ENCODE measurements at regions not wholly inside any gene's neighbourhood (a gene's known extent, or its start where the extent isn't known, plus 50 kb on each side); places are given as distances from the start of the nearest gene placed in this dataset.
A peak's percentile ranks its signal among the peaks of the same experiment; 100 is the strongest.

DNA sequence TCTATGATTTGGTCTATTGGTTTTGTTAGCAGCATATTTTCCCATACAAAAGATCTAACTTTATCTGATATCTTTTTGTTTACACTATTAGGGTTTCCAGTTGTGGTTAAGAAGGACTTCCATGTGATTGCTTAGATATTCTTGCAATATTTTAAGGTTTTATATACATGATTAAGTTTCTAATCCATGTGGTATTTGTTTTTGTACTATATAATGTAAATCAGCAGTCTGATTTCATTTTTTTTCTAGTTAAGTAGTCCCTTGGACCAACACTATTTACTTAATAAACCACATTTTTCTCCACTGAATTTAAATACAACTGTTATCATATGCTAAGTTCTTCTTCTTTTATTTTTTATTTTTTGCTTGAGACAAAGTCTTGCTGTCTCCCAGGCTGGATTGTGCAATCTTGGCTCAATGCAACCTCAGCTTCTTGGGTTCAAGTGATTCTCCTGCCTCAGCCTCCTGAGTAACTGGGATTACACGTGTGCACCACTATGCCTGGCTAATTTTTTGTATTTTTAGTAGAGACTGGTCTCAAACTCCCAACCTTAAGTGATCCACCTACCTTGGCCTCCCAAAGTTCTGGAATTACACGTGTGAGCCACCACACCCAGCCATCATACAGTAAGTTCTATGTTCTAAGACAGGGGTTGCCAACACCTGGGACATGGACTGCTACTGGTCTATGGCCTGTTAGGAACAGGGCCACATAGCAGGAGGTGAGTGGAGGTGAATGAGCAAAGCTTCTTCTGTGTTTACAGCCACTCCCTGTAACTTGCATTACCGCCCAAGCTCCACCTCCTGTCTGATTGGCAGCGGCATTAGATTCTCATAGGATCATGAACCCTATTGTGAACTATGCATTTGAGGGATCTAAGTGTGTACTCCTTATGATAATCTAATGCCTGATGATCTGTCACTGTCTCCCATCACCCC, 58.5 kb upstream of the RAB27B start:
- Histone ChIP-seq H3K4me1 (peaks cover 39% of the 10 kb centered on the region), H3K4me2 (no peak overlapping the region), H3K4me3 (no peak overlapping the region), H3K27ac (peak overlapping the region in 1 of 2 experiments; percentile 57; a peak in 2 of 6 replicates), H3K9me3 (peaks cover 4% of the 10 kb centered on the region; the same call in 1 of the 3 replicates)
- ATAC-seq (no peak), DNase-seq (ENCODE audit: low read depth in 1 of 2, low spot score in 1 of 2) (no peak), FAIRE-seq (no peak)
- ChIA-PET POLR2A (no interaction called here), CTCF (no interaction called here)
- TF ChIP-seq CEBPB (IDR thresholded peaks at IDR 0.05) = peak in 1 of 2 experiments; percentile 39; a peak in 1 of 4 replicates
- TF ChIP-seq, protein P1, sequence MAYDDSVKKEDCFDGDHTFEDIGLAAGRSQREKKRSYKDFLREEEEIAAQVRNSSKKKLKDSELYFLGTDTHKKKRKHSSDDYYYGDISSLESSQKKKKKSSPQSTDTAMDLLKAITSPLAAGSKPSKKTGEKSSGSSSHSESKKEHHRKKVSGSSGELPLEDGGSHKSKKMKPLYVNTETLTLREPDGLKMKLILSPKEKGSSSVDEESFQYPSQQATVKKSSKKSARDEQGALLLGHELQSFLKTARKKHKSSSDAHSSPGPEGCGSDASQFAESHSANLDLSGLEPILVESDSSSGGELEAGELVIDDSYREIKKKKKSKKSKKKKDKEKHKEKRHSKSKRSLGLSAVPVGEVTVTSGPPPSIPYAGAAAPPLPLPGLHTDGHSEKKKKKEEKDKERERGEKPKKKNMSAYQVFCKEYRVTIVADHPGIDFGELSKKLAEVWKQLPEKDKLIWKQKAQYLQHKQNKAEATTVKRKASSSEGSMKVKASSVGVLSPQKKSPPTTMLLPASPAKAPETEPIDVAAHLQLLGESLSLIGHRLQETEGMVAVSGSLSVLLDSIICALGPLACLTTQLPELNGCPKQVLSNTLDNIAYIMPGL (CRISPR knock-in tag; IDR thresholded peaks at IDR 0.05; ENCODE audit: borderline replicate concordance) = no peak
- WGBS (ENCODE audit: missing lambda C conversion rate) = 98% methylated on average over 4 of the region's 4 CpGs

- DNase-seq (ENCODE audit: low read depth in 1 of 2, low spot score in 1 of 2) (no peak), FAIRE-seq (no peak), ATAC-seq (no peak)
- Histone ChIP-seq H3K9me3 (peaks cover 4% of the 10 kb centered on the region; the same call in 1 of the 3 replicates), H3K4me3 (no peak overlapping the region), H3K4me1 (peaks cover 36% of the 10 kb centered on the region), H3K4me2 (no peak overlapping the region), H3K27ac (peak overlapping the region in 1 of 2 experiments; percentile 8; a peak in 2 of 6 replicates)
- WGBS (ENCODE audit: missing lambda C conversion rate) = 78% methylated on average over 1 of the region's 1 CpG
- POLR2A ChIA-PET = no interaction called here
- CTCF ChIA-PET = no interaction called here
- TF ChIP-seq MAZ (IDR thresholded peaks at IDR 0.05; ENCODE audit: borderline replicate concordance, low read depth, low read length) = no peak
- no peak for TF ChIP-seq HOXA7 (CRISPR knock-in tag; IDR thresholded peaks at IDR 0.05)
- TF ChIP-seq GATA3 (IDR thresholded peaks at IDR 0.05; ENCODE audit: borderline replicate concordance) = no peak
- TF ChIP-seq, protein P2, sequence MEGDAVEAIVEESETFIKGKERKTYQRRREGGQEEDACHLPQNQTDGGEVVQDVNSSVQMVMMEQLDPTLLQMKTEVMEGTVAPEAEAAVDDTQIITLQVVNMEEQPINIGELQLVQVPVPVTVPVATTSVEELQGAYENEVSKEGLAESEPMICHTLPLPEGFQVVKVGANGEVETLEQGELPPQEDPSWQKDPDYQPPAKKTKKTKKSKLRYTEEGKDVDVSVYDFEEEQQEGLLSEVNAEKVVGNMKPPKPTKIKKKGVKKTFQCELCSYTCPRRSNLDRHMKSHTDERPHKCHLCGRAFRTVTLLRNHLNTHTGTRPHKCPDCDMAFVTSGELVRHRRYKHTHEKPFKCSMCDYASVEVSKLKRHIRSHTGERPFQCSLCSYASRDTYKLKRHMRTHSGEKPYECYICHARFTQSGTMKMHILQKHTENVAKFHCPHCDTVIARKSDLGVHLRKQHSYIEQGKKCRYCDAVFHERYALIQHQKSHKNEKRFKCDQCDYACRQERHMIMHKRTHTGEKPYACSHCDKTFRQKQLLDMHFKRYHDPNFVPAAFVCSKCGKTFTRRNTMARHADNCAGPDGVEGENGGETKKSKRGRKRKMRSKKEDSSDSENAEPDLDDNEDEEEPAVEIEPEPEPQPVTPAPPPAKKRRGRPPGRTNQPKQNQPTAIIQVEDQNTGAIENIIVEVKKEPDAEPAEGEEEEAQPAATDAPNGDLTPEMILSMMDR (IDR thresholded peaks at IDR 0.05) = no peak
- TF ChIP-seq HEYL (CRISPR knock-in tag; IDR thresholded peaks at IDR 0.05) = no peak
Observed at GRCh38 chr18:54772056-54772455, 56.2 kb upstream of the RAB27B start.

- ChIA-PET CTCF (interaction anchor here (1.1 to 1.4 kb wide), 2 partner anchors 12 to 95 kb away, joined by 3 to 4 read pairs; no protein-coding TSS in a partner anchor), POLR2A (interaction anchor here (1.6 kb wide), 2 partner anchors 48 to 54 kb away, joined by 4 to 7 read pairs; partner anchors contain the start of gene RAB27B)
- Histone ChIP-seq H3K4me1 (peaks cover 41% of the 10 kb centered on the region), H3K9me3 (peaks cover 4% of the 10 kb centered on the region; the same call in 1 of the 3 replicates), H3K27ac (peak overlapping the region; percentile 91 to 96), H3K4me2 (peak overlapping the region; percentile 17; the same call in 2 of the 3 replicates), H3K4me3 (no peak overlapping the region)
- no peak for DNase-seq (ENCODE audit: low read depth in 1 of 2, low spot score in 1 of 2)
- no peak for FAIRE-seq
- TF ChIP-seq, protein P3, sequence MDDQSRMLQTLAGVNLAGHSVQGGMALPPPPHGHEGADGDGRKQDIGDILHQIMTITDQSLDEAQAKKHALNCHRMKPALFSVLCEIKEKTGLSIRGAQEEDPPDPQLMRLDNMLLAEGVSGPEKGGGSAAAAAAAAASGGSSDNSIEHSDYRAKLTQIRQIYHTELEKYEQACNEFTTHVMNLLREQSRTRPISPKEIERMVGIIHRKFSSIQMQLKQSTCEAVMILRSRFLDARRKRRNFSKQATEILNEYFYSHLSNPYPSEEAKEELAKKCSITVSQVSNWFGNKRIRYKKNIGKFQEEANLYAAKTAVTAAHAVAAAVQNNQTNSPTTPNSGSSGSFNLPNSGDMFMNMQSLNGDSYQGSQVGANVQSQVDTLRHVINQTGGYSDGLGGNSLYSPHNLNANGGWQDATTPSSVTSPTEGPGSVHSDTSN (IDR thresholded peaks at IDR 0.05) = no peak
- TF ChIP-seq SREBF2 (IDR thresholded peaks at IDR 0.05) = no peak
- TF ChIP-seq EHMT2 (IDR thresholded peaks at IDR 0.05; ENCODE audit: low read depth) = no peak
- no peak for TF ChIP-seq ZSCAN20 (CRISPR knock-in tag; IDR thresholded peaks at IDR 0.05)
- TF ChIP-seq POLR2A (IDR thresholded peaks at IDR 0.05; ENCODE audit: low read length) = no peak
- TF ChIP-seq RAD21 (conservative IDR thresholded peaks at IDR 0.05 in 1 of 2, IDR thresholded peaks at IDR 0.05 in 1 of 2) = no peak
- no peak for TF ChIP-seq ZNF302 (CRISPR knock-in tag; IDR thresholded peaks at IDR 0.05)
- TF ChIP-seq, protein P4, sequence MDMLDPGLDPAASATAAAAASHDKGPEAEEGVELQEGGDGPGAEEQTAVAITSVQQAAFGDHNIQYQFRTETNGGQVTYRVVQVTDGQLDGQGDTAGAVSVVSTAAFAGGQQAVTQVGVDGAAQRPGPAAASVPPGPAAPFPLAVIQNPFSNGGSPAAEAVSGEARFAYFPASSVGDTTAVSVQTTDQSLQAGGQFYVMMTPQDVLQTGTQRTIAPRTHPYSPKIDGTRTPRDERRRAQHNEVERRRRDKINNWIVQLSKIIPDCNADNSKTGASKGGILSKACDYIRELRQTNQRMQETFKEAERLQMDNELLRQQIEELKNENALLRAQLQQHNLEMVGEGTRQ (IDR thresholded peaks at IDR 0.05) = no peak
- no peak for TF ChIP-seq CHD4 (IDR thresholded peaks at IDR 0.05; ENCODE audit: borderline replicate concordance)
- no peak for TF ChIP-seq RFX5 (IDR thresholded peaks at IDR 0.05)
- no peak for TF ChIP-seq CEBPB (IDR thresholded peaks at IDR 0.05)
- TF ChIP-seq MAFK (IDR thresholded peaks at IDR 0.05; ENCODE audit: partially characterized antibody) = no peak
- TF ChIP-seq, protein P1 (CRISPR knock-in tag; IDR thresholded peaks at IDR 0.05; ENCODE audit: borderline replicate concordance) = no peak
- TF ChIP-seq MYC (IDR thresholded peaks at IDR 0.05; ENCODE audit: borderline replicate concordance, low read length) = no peak
- no peak for ATAC-seq
Observed at GRCh38 chr18:54774423-54774822, 53.9 kb upstream of the RAB27B start.

All from A549 (cell line).